ENCODE measurements at regions not wholly inside any gene's neighbourhood (a gene's known extent, or its start where the extent isn't known, plus 50 kb on each side); places are given as distances from the start of the nearest gene placed in this dataset.

DNA sequence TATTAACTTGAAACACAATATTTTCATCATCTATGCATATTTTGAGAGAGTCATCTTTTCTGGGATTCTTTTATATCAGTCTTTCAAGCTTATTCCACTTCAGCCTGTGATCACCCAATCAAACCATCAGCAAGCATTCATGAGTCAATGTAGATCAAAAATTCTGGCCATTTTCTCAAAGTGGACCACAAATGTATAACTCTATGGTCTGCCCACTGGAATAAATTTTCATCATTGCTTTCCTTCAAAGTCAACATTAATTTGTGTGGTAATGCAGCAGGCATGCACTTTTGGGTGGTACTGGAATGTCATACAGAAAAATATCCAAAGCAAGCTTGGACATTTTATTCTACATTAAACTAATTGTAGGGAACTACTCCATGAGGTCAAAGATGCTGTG is 1013.0 kb downstream of the STIM2 start:
- peaks cover 3% of the 10 kb centered on the region; the same call in 1 of the 2 replicates for H3K36me3 ChIP-seq
- no peaks in the 10 kb centered on the region for H3K9me3 ChIP-seq (replicated peaks)
- no peaks in the 10 kb centered on the region for H3K4me1 ChIP-seq
- no peak overlapping the region for H3K4me3 ChIP-seq
- DNase-seq, result no peak
- H3K27ac ChIP-seq, result no peak overlapping the region
- no peaks in the 10 kb centered on the region for H3K27me3 ChIP-seq

DNA sequence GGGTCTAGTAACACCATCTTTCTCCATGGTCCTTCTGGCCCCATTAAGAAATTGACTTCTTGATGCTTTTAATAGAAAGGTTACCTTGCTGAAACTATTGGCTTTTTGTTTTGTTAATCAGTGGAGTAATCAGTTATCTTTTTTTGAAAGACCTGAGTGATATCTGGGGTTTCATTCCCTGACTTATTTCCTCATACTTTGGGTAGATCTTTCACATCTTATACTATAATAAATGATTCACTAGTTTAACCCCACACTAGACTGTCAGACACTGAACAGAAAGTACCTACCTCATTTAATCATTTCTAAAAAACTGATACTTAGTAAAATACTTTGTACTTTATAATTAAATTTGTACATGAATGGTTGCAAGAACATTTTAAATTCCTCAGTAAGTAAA is 1021.1 kb downstream of the STIM2 start:
- Histone ChIP-seq H3K27ac (no peak overlapping the region), H3K4me1 (no peaks in the 10 kb centered on the region), H3K36me3 (no peaks in the 10 kb centered on the region), H3K27me3 (no peaks in the 10 kb centered on the region), H3K4me3 (no peak overlapping the region), H3K9me3 (replicated peaks) (no peaks in the 10 kb centered on the region)
- no peak for DNase-seq

DNA sequence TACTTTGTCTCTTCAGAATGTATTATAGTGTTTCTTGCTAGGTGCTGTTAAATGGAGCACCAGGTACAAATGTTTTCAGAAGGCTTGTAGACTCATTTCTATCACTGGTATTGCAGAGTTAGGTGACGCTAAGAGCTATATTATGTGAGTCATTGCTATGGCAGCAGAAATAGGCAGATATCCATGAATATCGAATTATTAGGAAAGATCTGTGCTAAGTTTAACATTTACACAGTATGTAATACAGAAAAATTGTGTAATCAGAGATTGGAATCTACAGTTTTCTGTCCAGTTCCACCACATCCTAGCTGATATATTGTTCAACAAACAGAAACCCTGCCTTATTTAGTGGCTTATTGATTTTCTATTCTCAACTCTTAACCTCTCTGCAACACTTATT is 1025.5 kb downstream of the STIM2 start:
- Histone ChIP-seq H3K36me3 (no peaks in the 10 kb centered on the region), H3K4me3 (no peak overlapping the region), H3K4me1 (no peaks in the 10 kb centered on the region), H3K9me3 (replicated peaks) (no peaks in the 10 kb centered on the region), H3K27ac (no peak overlapping the region), H3K27me3 (no peaks in the 10 kb centered on the region)
- DNase-seq, result no peak

DNA sequence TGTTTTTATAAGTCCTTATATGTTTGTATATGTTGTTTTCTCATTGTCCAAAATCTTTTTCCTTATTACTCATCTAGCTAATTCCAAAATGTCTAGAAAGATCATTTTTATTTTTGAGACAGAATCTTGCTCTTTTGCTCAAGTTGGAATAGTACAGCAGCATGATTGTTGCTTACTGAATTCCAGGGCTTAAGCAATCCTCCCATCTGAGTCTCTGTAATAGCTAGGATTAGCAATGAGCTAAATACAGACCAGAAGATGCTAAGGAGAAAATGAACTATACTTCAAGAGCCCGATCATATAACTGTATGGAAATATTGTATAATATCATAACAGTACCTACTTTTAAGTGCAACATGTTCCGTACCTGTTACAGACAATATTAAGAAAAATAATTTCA is 1027.0 kb downstream of the STIM2 start:
- Histone ChIP-seq H3K27ac (no peak overlapping the region), H3K4me3 (no peak overlapping the region), H3K27me3 (no peaks in the 10 kb centered on the region), H3K4me1 (no peaks in the 10 kb centered on the region), H3K36me3 (no peaks in the 10 kb centered on the region), H3K9me3 (replicated peaks) (no peaks in the 10 kb centered on the region)
- DNase-seq, result no peak

DNA sequence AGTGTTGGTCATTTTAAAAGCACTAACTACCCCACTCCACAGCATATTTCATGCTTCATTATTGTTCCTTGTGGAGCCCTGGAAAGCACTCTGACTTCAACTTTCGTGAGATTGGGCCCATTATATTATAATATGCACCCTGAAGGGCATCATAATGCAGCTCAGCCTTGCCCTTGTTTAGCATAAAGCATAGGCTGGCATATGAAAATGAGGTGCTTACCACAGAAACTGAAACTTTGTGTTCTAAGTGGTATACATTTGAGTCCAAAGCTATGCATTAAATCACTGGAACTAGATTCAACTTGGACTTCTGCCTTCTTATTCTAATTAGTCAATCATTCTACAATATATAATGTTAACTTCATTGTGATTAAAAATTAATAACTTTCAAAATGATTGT is 1027.9 kb downstream of the STIM2 start:
- Histone ChIP-seq H3K4me3 (no peak overlapping the region), H3K9me3 (replicated peaks) (no peaks in the 10 kb centered on the region), H3K27ac (no peak overlapping the region), H3K27me3 (no peaks in the 10 kb centered on the region), H3K4me1 (no peaks in the 10 kb centered on the region), H3K36me3 (no peaks in the 10 kb centered on the region)
- DNase-seq, result no peak

DNA sequence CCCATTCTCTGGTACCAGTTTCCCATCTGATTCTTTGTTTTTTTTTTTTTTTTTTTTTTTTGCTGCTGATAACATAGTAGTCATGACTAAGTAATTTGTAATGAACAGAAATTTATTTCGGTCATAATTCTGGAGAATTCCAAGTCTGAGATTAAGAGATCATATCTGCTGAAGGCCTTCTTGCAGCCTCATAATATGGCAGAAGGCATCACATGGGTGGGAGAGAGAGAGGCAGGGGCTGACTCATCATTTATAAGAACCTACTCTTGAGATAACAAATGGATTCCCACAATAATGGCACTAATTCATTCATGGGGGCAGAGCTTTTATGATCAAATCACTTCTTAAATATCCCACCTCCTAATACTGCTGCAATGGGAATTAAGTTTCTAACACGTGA is 1034.3 kb downstream of the STIM2 start:
- no peak for DNase-seq
- Histone ChIP-seq H3K27me3 (no peaks in the 10 kb centered on the region), H3K4me3 (no peak overlapping the region), H3K9me3 (replicated peaks) (no peaks in the 10 kb centered on the region), H3K36me3 (no peaks in the 10 kb centered on the region), H3K4me1 (no peaks in the 10 kb centered on the region), H3K27ac (no peak overlapping the region)

DNA sequence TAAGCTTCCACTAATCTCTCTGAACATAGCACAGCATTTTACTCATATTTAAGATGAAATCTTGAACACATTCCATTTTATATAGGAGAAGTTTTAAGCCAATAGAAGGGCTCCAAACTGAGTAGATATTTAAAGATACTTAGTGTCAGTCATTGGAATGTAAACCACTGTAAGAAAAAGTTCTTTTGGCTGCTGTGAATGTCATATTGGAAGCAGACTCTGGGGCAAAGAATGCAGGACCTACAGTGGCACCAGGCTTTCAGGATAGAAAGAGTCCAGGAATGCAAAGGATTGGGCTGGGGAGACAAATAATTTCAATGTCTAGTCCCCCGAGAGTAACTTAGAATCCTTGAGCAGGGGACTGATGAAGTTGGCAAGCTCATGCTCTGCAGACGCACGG is 1047.7 kb downstream of the STIM2 start:
- Histone ChIP-seq H3K4me1 (no peaks in the 10 kb centered on the region; the same call in 1 of the 2 replicates), H3K36me3 (no peaks in the 10 kb centered on the region), H3K27me3 (no peaks in the 10 kb centered on the region), H3K9me3 (replicated peaks) (no peaks in the 10 kb centered on the region), H3K27ac (no peak overlapping the region), H3K4me3 (no peak overlapping the region)
- DNase-seq, result no peak

DNA sequence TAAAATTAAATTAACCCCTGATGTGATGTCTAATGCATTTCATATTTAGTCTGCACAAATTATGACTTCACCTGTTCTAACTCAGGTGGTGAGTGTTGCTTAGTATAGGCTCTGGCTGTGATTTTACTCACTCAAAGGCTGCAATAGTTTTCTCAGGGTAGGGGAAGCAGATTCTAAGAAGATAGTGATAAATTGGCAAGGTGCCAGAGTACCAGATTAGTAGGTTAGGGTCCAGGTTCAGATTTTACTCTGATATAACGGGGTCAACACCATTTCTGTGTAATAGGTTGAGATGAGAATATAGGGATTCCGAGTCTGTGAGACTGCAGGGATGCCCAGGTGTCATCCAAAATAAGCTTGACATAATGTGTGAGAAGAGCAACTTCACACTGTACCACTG is 1049.6 kb downstream of the STIM2 start:
- H3K36me3 ChIP-seq, result no peaks in the 10 kb centered on the region
- no peaks in the 10 kb centered on the region for H3K4me1 ChIP-seq
- no peak for DNase-seq
- no peak overlapping the region for H3K4me3 ChIP-seq
- H3K27ac ChIP-seq, result no peak overlapping the region
- H3K27me3 ChIP-seq, result no peaks in the 10 kb centered on the region
- H3K9me3 ChIP-seq (replicated peaks), result no peaks in the 10 kb centered on the region

DNA sequence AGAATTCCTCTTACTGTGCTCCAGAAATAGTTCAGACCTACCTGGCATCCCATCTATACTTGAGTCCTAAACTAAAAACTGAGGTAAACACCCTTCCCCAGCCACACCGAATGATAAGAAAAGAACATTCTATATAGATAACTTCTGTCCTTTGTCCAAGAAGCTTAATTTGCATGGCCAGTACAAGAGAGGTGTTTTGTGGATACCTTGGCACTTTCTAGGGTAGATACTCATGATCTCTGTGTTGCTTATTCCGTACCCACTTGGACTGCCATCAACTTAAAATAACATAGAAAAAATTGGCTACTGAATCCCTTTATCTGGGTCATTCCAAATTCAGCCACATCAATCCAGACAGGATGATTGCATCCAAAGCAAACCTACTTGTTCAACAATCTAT is 1050.4 kb downstream of the STIM2 start:
- no peaks in the 10 kb centered on the region for H3K27me3 ChIP-seq
- no peak overlapping the region for H3K4me3 ChIP-seq
- no peaks in the 10 kb centered on the region for H3K9me3 ChIP-seq (replicated peaks)
- DNase-seq, result no peak
- no peaks in the 10 kb centered on the region for H3K36me3 ChIP-seq
- H3K4me1 ChIP-seq, result no peaks in the 10 kb centered on the region
- no peak overlapping the region for H3K27ac ChIP-seq

DNA sequence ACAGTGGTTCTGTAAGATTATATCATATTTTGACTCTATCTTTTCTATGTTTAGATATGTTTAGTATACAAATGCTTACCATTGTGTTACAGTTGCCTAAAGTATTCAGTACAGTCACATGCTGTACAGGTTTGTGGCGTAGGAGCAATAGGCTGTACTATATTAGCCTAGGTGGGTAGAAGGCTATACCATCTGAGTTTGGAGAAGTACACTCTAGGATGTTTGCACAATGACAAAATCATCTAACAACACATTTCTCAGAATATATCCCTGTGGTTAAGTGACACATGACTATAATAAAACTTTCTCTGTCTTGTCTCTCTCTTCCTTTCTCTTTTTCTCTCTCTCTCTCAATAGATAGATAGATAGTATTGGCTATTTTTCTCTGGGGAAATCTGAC is 1053.1 kb downstream of the STIM2 start:
- H3K36me3 ChIP-seq, result no peaks in the 10 kb centered on the region
- no peaks in the 10 kb centered on the region for H3K4me1 ChIP-seq
- no peaks in the 10 kb centered on the region for H3K9me3 ChIP-seq (replicated peaks)
- DNase-seq, result no peak
- H3K4me3 ChIP-seq, result no peak overlapping the region
- H3K27ac ChIP-seq, result no peak overlapping the region
- H3K27me3 ChIP-seq, result no peaks in the 10 kb centered on the region

DNA sequence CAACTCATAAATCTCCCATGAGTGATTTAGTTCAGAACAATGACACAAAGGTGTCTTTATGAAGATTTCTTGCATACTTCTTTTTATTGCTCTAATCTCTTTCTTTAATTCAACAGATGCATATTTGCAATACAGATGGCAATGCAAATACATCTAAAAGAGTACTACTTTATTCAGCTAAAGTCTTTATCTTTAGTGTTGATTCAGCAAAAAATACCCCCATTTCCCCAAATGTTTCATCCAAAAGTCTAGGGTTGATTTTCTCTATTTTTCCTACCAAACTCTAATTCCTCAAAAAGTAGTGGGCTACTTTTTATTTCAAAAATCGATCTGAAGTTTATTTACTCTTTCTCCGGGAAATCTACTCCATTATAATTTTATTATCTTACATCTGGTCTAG is 1055.2 kb downstream of the STIM2 start:
- no peaks in the 10 kb centered on the region for H3K36me3 ChIP-seq

DNA sequence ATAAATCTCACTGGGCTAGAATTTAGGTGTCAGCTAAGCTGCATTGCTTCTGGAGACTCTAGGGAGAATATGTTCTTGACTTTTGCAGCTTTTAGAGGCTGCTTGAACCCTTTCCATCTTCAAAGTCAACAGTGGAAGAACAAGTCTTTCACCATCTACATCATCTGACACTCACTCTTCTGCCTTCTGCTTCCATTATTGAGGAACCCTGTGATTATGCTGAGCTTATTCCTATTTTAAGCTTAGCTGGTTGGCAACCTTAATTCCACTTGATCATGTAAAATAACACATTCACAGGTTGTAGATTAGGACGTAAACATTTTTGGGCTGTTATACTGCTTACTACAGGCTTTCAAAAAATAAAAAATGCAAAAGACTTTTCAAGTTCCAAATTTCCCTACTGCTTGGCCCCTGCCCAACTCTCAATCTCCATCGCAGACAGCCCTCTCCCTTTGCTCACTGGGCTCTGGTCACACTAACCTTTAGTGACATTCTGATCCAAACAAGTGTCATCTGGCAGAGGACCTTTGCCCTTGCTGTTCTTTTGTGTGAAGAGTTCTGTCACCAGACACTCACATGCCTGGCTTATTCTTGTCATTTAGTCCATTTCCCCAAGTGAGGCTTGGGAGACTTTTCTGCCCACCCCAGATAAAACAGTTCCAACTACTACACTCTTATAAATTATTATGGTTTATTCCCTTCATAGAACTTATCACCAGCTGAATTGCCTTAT is 1056.0 kb downstream of the STIM2 start:
- Histone ChIP-seq H3K27ac (no peak overlapping the region), H3K4me3 (no peak overlapping the region), H3K9me3 (replicated peaks) (no peaks in the 10 kb centered on the region), H3K27me3 (no peaks in the 10 kb centered on the region), H3K36me3 (no peaks in the 10 kb centered on the region), H3K4me1 (no peaks in the 10 kb centered on the region)
- no peak for DNase-seq

More for the DNA sequence above, 1055.2 kb downstream of the STIM2 start:
- Histone ChIP-seq H3K9me3 (replicated peaks) (no peaks in the 10 kb centered on the region), H3K27ac (no peak overlapping the region), H3K27me3 (no peaks in the 10 kb centered on the region), H3K4me3 (no peak overlapping the region), H3K4me1 (no peaks in the 10 kb centered on the region)
- no peak for DNase-seq

DNA sequence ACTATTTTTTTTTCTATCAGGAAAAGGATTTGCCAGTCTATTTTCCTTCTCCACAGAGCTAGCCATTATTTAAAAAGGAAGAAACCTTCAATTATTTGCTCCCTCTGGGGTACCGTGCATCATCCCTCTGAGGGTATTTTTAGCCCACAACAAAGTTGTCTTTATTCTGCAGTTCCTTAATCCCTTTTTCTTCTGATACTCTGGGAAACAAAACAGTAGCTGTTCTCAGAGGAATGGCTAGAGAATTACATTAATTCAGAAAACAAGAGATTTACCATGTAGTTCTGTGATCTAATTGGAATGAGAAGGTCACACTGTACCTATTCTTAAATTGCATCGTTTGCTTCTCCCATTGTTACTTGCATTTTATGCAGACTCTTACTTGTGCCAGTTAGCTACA is 1056.7 kb downstream of the STIM2 start:
- H3K4me3 ChIP-seq, result no peak overlapping the region

DNA sequence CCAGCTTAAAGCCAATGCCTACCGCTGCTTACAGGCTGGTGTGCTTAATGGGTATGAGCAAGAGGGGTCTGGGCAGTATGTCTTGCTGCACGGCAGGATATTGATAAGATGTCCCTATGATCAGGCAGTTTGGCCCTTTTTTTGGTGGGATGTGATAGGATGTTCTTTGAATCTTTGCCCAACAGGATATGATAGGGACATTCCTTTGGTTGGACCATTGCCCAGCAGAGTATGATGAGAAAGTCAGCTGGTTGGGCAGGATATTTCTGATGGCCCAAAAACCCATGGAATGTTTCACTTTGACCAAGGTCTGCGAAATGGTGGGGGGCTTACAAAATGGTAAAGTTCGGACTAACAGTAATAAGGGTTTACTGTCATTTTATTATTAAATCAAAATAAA is 1060.6 kb downstream of the STIM2 start:
- no peak overlapping the region for H3K27ac ChIP-seq

More for the DNA sequence above, 1056.7 kb downstream of the STIM2 start:
- no peak for DNase-seq
- Histone ChIP-seq H3K36me3 (no peaks in the 10 kb centered on the region), H3K27ac (no peak overlapping the region), H3K27me3 (no peaks in the 10 kb centered on the region), H3K4me1 (no peaks in the 10 kb centered on the region), H3K9me3 (replicated peaks) (no peaks in the 10 kb centered on the region)

DNA sequence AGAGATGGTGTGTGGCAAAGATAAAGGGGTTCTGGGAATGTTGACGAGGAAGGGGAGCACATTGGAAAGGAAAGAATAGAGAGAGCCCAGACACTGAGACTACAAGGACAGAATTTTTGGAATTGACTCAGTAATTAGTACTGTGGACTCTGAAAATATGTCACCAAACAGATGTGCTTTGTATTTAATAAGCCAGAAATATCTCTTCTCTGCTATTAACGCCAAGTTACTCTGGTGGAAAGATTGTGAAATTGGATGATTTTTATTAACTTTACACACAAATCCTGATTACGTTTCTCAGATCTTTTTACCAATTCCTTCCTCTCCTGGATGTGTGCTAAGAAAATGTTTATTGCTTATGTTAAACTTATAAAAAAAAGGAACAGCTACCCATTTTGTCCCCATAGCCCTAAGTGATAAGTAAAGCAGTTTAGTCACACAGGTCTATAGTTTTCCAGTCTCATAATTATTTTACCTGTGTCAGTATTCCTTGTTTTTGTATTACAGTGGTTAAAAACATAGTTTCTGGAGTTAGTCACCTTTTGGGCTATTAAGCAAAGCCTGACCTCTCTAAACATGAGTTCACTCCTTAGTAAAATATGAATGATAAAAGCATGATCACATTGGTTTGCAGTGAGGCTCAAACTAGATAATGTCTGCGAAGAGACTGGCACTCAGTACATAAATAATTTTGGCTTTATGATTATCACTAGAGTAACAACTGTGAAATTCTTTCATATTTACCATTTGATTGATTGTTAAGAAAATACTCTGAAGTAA is 1068.3 kb downstream of the STIM2 start:
- no peaks in the 10 kb centered on the region for H3K36me3 ChIP-seq
- DNase-seq, result no peak
- no peaks in the 10 kb centered on the region for H3K27me3 ChIP-seq
- no peak overlapping the region for H3K27ac ChIP-seq
- 0 out of 2 replicates have a peak, but pooled peaks cover 2% of the 10 kb centered on the region for H3K4me1 ChIP-seq
- H3K4me3 ChIP-seq, result no peak overlapping the region
- no peaks in the 10 kb centered on the region for H3K9me3 ChIP-seq (replicated peaks)

More for the DNA sequence above, 1060.6 kb downstream of the STIM2 start:
- Histone ChIP-seq H3K27me3 (no peaks in the 10 kb centered on the region), H3K9me3 (replicated peaks) (no peaks in the 10 kb centered on the region), H3K4me3 (no peak overlapping the region), H3K4me1 (no peaks in the 10 kb centered on the region), H3K36me3 (no peaks in the 10 kb centered on the region)
- DNase-seq, result peak; percentile 10 to 16

Data from SJCRH30 (cell line).